ENCODE measurements at regions not wholly inside any gene's neighbourhood (a gene's known extent, or its start where the extent isn't known, plus 50 kb on each side); places are given as distances from the start of the nearest gene placed in this dataset.
A peak's percentile ranks its signal among the peaks of the same experiment; 100 is the strongest.

DNA sequence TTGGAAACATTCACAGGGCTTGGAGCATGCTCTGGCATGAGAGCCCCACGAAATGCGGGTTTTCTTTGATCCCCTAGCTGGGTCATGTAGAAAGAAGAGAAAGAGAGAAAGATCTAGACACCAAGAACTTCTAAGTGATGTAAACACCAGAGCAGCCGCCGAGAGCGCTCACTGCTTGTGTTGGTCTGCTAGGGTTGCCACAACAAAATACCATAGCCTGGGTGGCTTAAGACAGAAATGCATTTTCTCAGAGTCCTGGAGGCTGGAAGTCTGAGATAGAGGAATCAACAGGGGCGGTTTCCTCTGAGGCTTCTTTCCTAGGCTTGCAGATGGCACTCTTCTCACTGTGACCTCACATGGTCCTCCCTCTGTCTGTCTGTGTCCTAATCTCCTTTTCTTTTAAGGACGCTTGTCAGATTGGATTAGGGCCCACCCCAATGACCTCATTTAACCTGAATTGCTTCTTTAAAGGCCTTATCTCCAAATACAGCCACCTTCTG, 139.5 kb downstream of the CYLD start:
- peak; percentile 8 for DNase-seq (ENCODE audit: low read depth)

- DNase-seq (ENCODE audit: low read depth): no peak
Observed at GRCh38 chr16:50880926-50881325, 139.0 kb downstream of the CYLD start.

- DNase-seq (ENCODE audit: low read depth): peak; percentile 45
Observed at GRCh38 chr16:50879873-50880695, 138.2 kb downstream of the CYLD start.

DNA sequence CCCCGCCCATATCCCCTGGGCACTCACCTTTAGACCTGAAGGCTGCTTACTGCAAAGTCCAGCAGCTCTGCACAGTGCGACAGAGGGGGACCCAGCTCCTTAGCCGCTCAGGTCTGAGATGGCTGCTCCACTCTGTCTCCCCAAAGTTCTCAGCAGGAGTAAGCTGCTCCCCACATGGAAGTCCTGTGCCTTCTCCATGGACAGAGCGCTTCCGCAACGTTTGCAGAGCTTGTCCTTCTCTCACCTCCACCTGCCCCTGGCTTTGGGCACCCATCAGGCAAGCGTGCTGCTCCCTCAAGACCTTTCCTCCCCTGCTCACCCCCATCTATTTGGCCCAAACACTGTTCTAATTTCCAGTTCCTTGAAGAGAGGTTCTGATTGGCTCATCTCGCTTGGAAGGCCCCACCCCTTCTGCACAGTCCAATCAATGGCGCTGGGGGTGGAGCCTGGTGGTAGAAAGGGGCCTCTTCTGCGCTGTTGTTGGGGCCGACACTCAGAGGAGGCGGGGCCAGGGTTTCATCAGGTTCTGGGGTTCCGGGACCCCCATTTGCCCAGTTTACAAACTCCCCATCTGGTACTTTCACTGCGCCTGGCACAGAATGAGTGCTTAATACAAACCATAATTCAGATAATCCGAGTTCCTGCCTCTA, 137.2 kb downstream of the CYLD start:
- no peak for DNase-seq (ENCODE audit: low read depth)

DNA sequence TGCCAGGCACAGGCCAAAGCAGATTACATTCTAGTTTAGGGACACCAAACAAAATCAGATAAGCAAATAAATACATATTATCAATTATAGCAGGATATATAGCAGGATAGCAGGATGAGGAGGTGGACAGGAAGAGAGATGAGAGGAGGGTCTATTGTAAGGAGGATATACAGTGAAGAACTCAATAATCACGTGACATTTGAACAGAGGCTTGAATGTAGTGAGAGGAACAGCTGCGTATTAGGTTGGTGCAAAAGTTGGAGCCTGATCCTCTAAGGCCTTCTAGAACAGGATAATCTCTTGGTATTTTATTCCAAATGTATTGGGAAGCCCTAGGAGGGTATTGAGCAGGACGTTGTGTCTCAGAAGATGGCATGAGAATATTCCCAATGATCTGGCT, 136.7 kb downstream of the CYLD start:
- DNase-seq (ENCODE audit: low read depth): no peak

- no peak for DNase-seq (ENCODE audit: low read depth)
Observed at GRCh38 chr16:50876263-50876662, 134.4 kb downstream of the CYLD start.

DNA sequence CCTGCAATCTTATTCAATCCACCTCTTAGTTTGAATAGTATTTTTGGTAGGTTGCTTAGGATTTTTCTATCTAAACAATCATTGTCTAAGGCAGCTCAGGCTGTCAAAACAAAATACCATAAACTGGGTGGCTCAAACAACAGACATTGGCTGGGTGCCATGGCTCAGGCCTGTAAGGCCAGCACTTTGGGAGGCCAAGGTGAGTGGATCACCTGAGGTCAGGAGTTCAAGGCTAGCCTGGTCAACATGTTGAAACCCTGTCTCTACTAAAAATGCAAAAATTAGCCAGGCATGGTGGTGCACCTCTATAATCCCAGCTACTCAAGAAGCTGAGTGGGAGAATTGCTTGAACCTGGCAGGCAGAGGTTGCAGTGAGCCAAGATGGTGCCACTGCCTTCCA, 126.7 kb downstream of the CYLD start:
- DNase-seq (ENCODE audit: low read depth): no peak

DNA sequence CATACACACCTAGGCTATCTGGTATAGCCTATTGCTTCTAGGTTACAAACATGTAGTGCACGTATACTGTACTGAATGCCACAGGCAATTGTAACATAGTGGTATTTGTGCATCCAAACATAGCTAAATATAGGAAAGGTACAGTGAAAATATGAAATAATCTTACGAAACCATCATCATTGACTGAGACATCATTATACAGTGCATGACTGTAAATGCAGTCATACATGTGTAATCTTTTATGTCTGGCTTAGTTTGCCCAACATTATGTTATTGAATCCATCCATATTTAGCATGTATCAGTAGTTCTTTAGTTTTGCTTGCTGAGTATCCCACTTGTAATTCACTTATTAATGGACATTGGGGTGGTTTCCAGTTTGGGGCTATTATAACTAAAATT, 124.9 kb downstream of the CYLD start:
- no peak for DNase-seq (ENCODE audit: low read depth)

DNA sequence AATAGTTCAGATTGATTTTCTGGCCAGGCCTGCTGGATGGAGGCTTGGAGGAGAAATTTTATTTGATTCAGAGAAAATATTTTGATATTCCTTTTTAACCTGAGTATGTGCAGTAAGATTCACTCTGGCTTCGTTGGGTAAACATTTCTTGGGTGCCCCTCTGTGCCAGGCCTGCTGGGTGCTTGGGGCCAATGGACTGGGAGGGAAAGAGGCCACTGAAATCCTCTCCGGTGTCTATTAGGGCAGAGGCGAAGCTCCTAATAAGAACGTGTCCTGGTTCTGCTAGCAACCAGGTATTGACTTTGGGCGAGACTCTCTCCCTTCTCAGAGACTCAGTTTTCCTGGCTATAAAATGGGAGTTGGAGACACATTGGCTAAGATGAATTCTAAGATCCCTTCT, 122.5 kb downstream of the CYLD start:
- no peak for DNase-seq (ENCODE audit: low read depth)

DNA sequence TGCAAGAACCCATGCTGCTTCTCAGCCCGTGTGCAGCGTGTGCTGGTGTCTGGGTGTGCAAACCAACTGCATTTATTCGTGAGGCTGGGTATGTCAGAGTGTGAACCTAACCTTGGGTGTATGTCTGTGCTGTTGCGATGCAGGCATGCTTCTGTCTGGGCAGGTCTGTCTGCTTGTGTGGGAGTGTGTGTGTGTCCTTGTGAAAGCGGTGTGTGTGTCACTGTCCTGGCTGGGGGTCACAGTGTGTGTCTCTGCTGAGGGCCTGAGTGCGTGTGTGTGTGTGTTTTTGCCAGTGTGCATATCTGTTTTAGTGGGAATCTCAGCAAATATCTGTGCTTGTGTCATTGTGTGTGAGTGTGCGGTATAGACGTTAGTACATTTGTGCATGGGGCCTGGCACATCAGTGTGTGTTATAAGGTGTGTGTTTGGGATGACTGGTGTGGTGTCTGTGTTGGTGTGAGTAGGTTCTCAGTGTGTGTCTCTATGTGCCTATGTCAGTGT, 121.8 kb downstream of the CYLD start:
- DNase-seq (ENCODE audit: low read depth): no peak

DNA sequence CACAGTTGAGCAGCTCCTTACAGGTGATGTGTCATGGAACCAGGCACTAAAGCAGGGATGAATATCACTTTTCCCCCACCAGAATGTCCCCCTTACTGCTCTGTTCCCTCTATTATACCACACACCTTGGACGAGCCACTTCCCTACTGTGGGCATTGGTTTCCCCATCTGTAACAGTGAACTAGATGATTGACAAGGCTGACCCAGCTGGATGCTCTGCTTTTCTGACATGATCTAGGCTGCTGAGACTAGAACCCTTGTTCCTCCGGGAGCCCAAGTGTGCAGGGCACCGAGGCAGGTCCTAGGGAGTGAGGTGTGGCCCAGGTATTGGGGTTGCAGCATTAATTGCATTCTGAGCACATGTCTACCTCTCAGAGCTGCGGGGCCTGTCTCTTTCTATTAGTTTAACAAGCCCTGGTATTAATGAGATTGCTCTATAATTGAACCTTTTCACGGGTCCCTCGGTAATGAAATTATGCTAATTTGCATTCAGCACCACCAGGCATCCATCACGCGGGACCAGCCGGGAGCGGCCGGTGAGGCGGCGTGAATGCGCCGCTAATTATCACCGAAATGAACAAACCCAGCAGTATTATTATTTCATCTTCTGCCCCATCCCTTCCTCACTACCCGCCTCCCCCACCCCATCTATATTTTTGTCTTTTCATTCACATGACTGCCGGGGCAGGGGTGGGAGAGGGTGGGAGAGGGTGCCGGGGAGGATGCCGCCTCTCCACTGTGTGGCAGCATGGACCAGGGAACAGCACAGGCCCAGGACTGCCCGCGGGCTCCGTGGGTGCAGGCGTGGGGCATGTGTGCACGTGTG, 121.1 kb downstream of the CYLD start:
- DNase-seq (ENCODE audit: low read depth): no peak

DNA sequence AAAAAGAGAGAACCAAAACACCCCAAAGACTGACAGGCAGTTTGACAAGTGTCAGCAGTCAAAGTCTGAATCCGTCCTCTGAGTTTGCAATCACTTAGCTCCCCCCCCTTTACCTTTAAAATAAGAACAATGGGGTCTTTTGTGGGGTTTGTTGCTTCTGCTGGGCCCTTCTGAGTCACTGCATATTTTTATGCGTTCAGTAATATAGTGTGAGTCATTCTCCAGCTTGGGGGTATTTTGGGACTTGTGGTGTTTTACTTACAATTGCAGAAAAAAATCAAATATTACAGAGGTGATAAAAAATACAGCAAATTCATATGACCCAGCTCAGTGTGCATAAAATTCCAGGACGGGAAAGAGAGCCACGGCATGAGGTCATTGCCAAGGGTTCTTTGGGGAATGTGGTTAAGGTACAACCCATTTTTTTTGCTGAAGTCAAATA, 120.1 kb downstream of the CYLD start:
- DNase-seq (ENCODE audit: low read depth): peak; percentile 98

GRCh38 chr16:50861451-50861850, 119.6 kb downstream of the CYLD start:
- no peak for DNase-seq (ENCODE audit: low read depth)

- no peak for DNase-seq (ENCODE audit: low read depth)
Observed at GRCh38 chr16:50859628-50860360, 117.9 kb downstream of the CYLD start.

- DNase-seq (ENCODE audit: low read depth): no peak
Observed at GRCh38 chr16:50858877-50859627, 117.2 kb downstream of the CYLD start.

- DNase-seq (ENCODE audit: low read depth): no peak
Observed at GRCh38 chr16:50858376-50858775, 116.5 kb downstream of the CYLD start.

DNA sequence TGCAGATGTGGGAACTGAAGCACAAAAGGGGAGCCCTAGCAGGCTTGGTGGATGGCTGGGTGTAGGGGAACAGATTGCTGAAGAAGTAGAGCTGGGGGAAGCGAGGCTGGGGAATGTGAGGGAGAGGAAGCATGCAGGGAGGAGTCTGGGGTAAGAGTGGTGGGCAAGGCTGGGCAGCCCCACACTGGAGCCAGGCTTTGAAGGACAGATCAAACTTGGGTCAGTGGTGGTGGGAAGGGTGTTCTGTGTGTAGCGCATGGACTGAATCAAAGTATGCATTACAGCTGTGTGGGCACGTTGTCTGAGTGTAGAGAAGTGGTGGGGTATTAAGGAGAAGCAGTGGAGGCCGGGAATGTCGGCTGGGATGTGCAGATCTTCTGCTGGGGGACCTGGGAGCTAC, 116.0 kb downstream of the CYLD start:
- DNase-seq (ENCODE audit: low read depth): no peak

- DNase-seq (ENCODE audit: low read depth): no peak
Observed at GRCh38 chr16:50856991-50857390, 115.1 kb downstream of the CYLD start.

DNA sequence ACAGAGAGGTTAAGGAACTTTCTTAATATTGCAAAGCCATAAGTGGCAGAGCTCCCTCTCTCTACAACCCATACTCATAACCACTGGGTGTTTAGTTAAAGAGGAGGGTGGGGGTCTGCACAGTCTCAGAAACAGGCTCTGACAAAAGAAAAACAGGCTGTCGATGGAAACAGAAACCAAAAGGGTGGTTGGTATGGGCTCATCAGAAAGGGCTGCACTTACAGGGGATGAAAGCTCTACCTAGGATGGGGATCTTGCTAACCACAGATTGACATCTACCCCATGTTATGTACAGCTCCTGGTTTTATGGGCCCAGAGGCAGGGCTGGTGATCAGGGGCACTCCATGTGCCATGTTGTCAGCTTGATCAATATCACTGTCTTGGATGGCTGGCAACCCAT, 111.4 kb downstream of the CYLD start:
- DNase-seq (ENCODE audit: low read depth): no peak
